B cell (primary cell): ENCODE measurements at regions not wholly inside any gene's neighbourhood (a gene's known extent, or its start where the extent isn't known, plus 50 kb on each side); places are given as distances from the start of the nearest gene placed in this dataset.

Source experiments
- ATAC-seq: fragments of 200-7000 bp; cut with Tn5 transposase; one replicate; pipeline ENCODE4 v1.10.0; 2021; ENCODE audit warnings: low read depth, mild to moderate bottlenecking, moderate number of reproducible peaks, moderate library complexity
- CTCF ChIA-PET: fragments of 350-600 bp; sonication (Branson Sonifier 250); formaldehyde crosslinking; loops from one replicate; lab custom pipeline; 2021; ENCODE audit warnings: antibody characterized with exemption, inconsistent platforms; lab: Charles Lee
- POLR2A ChIA-PET: fragments of 350-600 bp; sonication (Branson Sonifier 250); formaldehyde crosslinking; loops from one replicate; lab custom pipeline; 2021; ENCODE audit warnings: antibody characterized with exemption; lab: Charles Lee
- DNase-seq: peaks from one replicate; pipeline ENCODE4 v3.0.0; 2013
- H2AFZ ChIP-seq: 2 replicates; pipeline ENCODE4 v1.6.1; 2012; ENCODE audit warnings: mild to moderate bottlenecking, low read depth, low read length; ENCODE audit not compliant: insufficient read depth, poor library complexity, severe bottlenecking
- H3K27ac ChIP-seq, 2 donors: 1 replicate in 1 of 2; 2 replicates in 1 of 2; pipeline ENCODE4 v1.5.1; 2012 to 2013; ENCODE audit warnings: low read length in 2 of 2, mild to moderate bottlenecking in 2 of 2, moderate library complexity in 1 of 2
- H3K27me3 ChIP-seq, 4 experiments: fragments of 200-600 bp in 1 of 4; sonication (generic) in 1 of 4; replicated peaks in 1 of 4; 1 replicate in 2 of 4; 2 replicates in 2 of 4; pipeline versions ENCODE4 v1.6.1 to v1.7.0; 2013 to 2016; ENCODE audit warnings: low read length in 3 of 4, mild to moderate bottlenecking in 2 of 4, mixed read lengths in 1 of 4, moderate library complexity in 1 of 4; ENCODE audit not compliant: insufficient read depth in 4 of 4, control insufficient read depth in 3 of 4; ENCODE audit errors: control extremely low read depth in 1 of 4
- H3K36me3 ChIP-seq, 2 experiments: replicated peaks in 1 of 2; 1 replicate in 1 of 2; 2 replicates in 1 of 2; pipeline versions ENCODE4 v1.6.1 to v1.7.1; 2013; ENCODE audit warnings: low read length in 1 of 2; ENCODE audit not compliant: insufficient read depth in 2 of 2, control insufficient read depth in 1 of 2; ENCODE audit errors: control extremely low read depth in 1 of 2, extremely low read depth in 1 of 2
- H3K4me1 ChIP-seq, 2 donors: fragments of 200-600 bp in 1 of 2; sonication (generic) in 1 of 2; 1 replicate in 1 of 2; 2 replicates in 1 of 2; pipeline versions ENCODE4 v1.5.1 to v1.6.1; 2013 to 2017; ENCODE audit warnings: low read length in 2 of 2; ENCODE audit not compliant: control insufficient read depth in 2 of 2, insufficient read depth in 2 of 2
- H3K4me2 ChIP-seq: replicated peaks from 2 replicates; pipeline ENCODE3; 2012; ENCODE audit warnings: mild to moderate bottlenecking, low read depth, low read length; ENCODE audit not compliant: poor library complexity, severe bottlenecking
- H3K4me3 ChIP-seq, 5 experiments: fragments of 200-600 bp in 1 of 5; sonication (generic) in 1 of 5; 1 replicate in 3 of 5; 2 replicates in 2 of 5; pipeline versions ENCODE4 v1.5.1 to v1.7.0; 2011 to 2016; ENCODE audit warnings: low read length in 4 of 5, mild to moderate bottlenecking in 4 of 5, low read depth in 2 of 5, control low read depth in 1 of 5, moderate library complexity in 1 of 5; ENCODE audit not compliant: insufficient read depth in 1 of 5; ENCODE audit errors: control extremely low read depth in 1 of 5, extremely low read depth in 1 of 5
- H3K79me2 ChIP-seq: fragments of 200-600 bp; sonication (generic); one replicate; pipeline ENCODE4 v1.6.0; 2016; ENCODE audit warnings: low read length; ENCODE audit not compliant: control insufficient read depth, insufficient read depth
- H3K9ac ChIP-seq: fragments of 200-600 bp; sonication (generic); 2 replicates; pipeline ENCODE4 v1.6.1; 2017; ENCODE audit warnings: mild to moderate bottlenecking, low read length, moderate library complexity
- H3K9me3 ChIP-seq, 3 donors: one replicate each; pipeline versions ENCODE4 v1.6.1 to v1.7.1; 2013; ENCODE audit warnings: low read length in 2 of 3; ENCODE audit not compliant: control insufficient read depth in 2 of 3, insufficient read depth in 1 of 3; ENCODE audit errors: control extremely low read depth in 1 of 3
- H4K20me1 ChIP-seq: 2 replicates; pipeline ENCODE4 v1.6.0; 2012; ENCODE audit warnings: mild to moderate bottlenecking, low read length; ENCODE audit not compliant: insufficient read depth, control insufficient read depth, poor library complexity, severe bottlenecking
- H3K27ac Mint-ChIP-seq: one replicate; pipeline ENCODE4 v1.8.0; 2021; ENCODE audit warnings: mixed read lengths
- H3K27me3 Mint-ChIP-seq: one replicate; pipeline ENCODE4 v1.8.0; 2021; ENCODE audit warnings: mixed read lengths
- H3K4me1 Mint-ChIP-seq: one replicate; pipeline ENCODE4 v1.8.0; 2021; ENCODE audit warnings: mixed read lengths
- H3K4me3 Mint-ChIP-seq: one replicate; pipeline ENCODE4 v1.8.0; 2021; ENCODE audit warnings: mixed read lengths
- H3K9me3 Mint-ChIP-seq: one replicate; pipeline ENCODE4 v1.8.0; 2022; ENCODE audit warnings: mixed read lengths; ENCODE audit not compliant: insufficient read depth
- CTCF ChIP-seq: fragments of 200-600 bp; IDR thresholded peaks from one replicate; pipeline ENCODE4 v1.8.0; 2022; ENCODE audit warnings: antibody characterized with exemption, mild to moderate bottlenecking
- EZH2 ChIP-seq: IDR thresholded peaks from 2 replicates; pipeline ENCODE4 v1.6.1; 2012; ENCODE audit warnings: borderline replicate concordance, low read depth, mild to moderate bottlenecking, moderate library complexity, low read length; ENCODE audit not compliant: insufficient read depth, poor library complexity, severe bottlenecking
- WGBS: methylation state at CpG from one replicate; pipeline ENCODE4 v1.1.5; 2013; ENCODE audit warnings: missing lambda C conversion rate; ENCODE audit not compliant: insufficient coverage; 5-methylcytosine and 5-hydroxymethylcytosine counted together
- intact Hi-C: fragments of 100-400 bp; cut with micrococcal nuclease; formaldehyde crosslinking; loops from one replicate; pipeline ENCODE4 v1.10.0; 2022

DNA sequence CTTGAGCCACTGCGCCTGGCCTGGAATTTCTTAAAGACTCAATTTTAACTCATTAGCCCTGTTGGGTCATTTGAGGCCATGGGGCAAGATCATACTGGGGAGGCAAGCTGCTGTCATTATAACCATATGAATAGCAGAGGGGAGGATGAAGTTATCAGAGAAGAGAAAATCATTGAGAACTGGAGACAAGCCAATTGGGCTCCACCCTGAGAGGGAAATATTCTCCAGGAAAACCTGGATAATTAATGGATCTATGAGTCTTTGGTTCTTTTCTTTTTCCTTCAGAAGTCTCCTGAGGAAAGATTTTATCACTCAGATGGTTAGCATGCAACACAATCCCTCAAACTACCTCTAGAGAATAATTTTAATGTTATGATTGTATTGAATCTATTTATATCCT lies 569.6 kb upstream of the TUSC1 start:
- Histone ChIP-seq H3K4me1 (no peaks in the 10 kb centered on the region), H4K20me1 (no peaks in the 10 kb centered on the region), H3K9me3 (peaks cover 0 to 2% (median 0%) of the 10 kb centered on the region in 3 donors), H2AFZ (no peak overlapping the region), H3K27ac (no peak overlapping the region), H3K4me3 (no peak overlapping the region), H3K4me2 (no peak overlapping the region), H3K9ac (no peak overlapping the region), H3K36me3 (no peaks in the 10 kb centered on the region), H3K27me3 (no peaks in the 10 kb centered on the region), H3K79me2 (no peaks in the 10 kb centered on the region)
- DNase-seq = no peak
- no peak for ATAC-seq
- ChIA-PET POLR2A (no interaction called here), CTCF (no interaction called here)
- WGBS = no CpG with 5 or more reads among the region's 1 CpG
- intact Hi-C loops = no loop called here
- Mint-ChIP-seq H3K4me3 (no peak overlapping the region), H3K9me3 (peaks cover 6% of the 10 kb centered on the region), H3K27me3 (no peaks in the 10 kb centered on the region), H3K27ac (no peak overlapping the region), H3K4me1 (no peaks in the 10 kb centered on the region)
- TF ChIP-seq CTCF (no peak), EZH2 (no peak)

DNA sequence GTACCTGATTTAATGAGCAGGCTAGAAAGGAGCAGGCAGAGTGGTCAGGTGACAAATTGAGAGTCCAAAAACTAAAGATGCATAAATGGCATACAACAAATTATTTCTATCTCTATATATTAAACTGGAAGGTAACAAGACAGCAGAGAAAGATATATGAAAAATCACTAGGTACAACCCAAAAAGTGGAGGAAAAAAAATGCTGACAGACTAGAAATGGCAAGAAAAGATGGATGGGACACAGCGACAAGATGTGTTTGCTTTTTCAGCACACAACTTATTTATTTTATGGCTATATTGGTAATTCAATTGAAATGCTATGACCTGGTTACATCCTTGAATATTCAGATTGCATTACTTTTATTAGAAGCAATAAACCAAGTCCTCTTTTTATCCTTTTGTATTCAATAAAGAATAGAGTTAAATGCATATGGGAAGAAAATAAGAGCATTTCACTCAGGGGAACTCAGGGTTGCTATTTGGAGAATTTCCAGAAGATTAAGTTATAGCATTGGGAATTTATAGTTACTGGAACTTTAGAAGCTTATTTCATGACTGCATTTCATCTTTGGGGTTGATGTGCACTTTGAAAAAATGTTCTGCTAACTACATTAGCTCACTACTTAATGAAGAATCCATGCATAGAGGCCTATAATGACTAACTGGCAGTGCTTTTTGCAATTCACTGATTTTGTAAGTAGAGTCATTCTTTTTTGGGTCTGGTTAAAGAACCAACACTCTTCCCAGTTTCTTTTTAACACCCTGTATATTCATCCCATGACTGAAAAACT lies 566.6 kb upstream of the TUSC1 start:
- TF ChIP-seq CTCF (no peak), EZH2 (no peak)
- Mint-ChIP-seq H3K27me3 (no peaks in the 10 kb centered on the region), H3K4me3 (no peak overlapping the region), H3K9me3 (peaks cover 6% of the 10 kb centered on the region), H3K4me1 (no peaks in the 10 kb centered on the region), H3K27ac (no peak overlapping the region)
- DNase-seq = no peak
- CTCF ChIA-PET = no interaction called here
- no peaks in the 10 kb centered on the region for H3K79me2 ChIP-seq
- no peaks in the 10 kb centered on the region for H3K27me3 ChIP-seq
- no peaks in the 10 kb centered on the region for H4K20me1 ChIP-seq
- no CpG with 5 or more reads among the region's 1 CpG for WGBS
- no peak overlapping the region for H3K27ac ChIP-seq
- peaks cover 0 to under 1% (median 0%) of the 10 kb centered on the region in 3 donors for H3K9me3 ChIP-seq
- H3K4me1 ChIP-seq = no peaks in the 10 kb centered on the region
- no peaks in the 10 kb centered on the region for H3K36me3 ChIP-seq
- no peak overlapping the region for H2AFZ ChIP-seq
- H3K4me3 ChIP-seq = no peak overlapping the region
- no peak overlapping the region for H3K9ac ChIP-seq
- intact Hi-C loops = no loop called here
- POLR2A ChIA-PET = no interaction called here
- no peak for ATAC-seq
- no peak overlapping the region for H3K4me2 ChIP-seq
